ENCODE measurements at regions not wholly inside any gene's neighbourhood (a gene's known extent, or its start where the extent isn't known, plus 50 kb on each side); places are given as distances from the start of the nearest gene placed in this dataset.
"Not testable (repeated sequence)": the region's sequence is repeated elsewhere in the genome, so short reads cannot be mapped to it uniquely, and the experiment has no call there.

- Histone ChIP-seq H3K27me3 (ENCODE audit: insufficient read depth, low read length) (no peaks in the 10 kb centered on the region), H3K9me3 (ENCODE audit: control insufficient read depth in 1 of 2, low read length in 2 of 2) (no peaks in the 10 kb centered on the region), H3K4me1 (ENCODE audit: insufficient read depth, low read length) (no peaks in the 10 kb centered on the region), H3K36me3 (ENCODE audit: insufficient read depth, low read length) (no peaks in the 10 kb centered on the region), H3K4me3 (ENCODE audit: low read length in 2 of 2) (no peak overlapping the region), H3K27ac (ENCODE audit: low read depth, low read length) (no peak overlapping the region)
- CTCF ChIA-PET (ENCODE audit: partially characterized antibody): no interaction called here
- Mint-ChIP-seq H3K9me3 (peaks cover 0 to 9% (median 1%) of the 10 kb centered on the region in 8 donors), H3K27me3 (no peaks in the 10 kb centered on the region), H3K36me3 (no peaks in the 10 kb centered on the region), H3K4me3 (no peak overlapping the region), H3K4me1 (no peaks in the 10 kb centered on the region), H3K27ac (no peak overlapping the region)
- no peak for DNase-seq
- intact Hi-C loops (cut with micrococcal nuclease): no loop called here
- POLR2A ChIA-PET (ENCODE audit: partially characterized antibody): no interaction called here
Observed at GRCh38 chr1:187987236-187987776, 1158.6 kb downstream of the PLA2G4A start.

- Histone ChIP-seq H3K36me3 (ENCODE audit: insufficient read depth, low read length) (no peaks in the 10 kb centered on the region), H3K27me3 (ENCODE audit: insufficient read depth, low read length) (no peaks in the 10 kb centered on the region), H3K9me3 (ENCODE audit: control insufficient read depth in 1 of 2, low read length in 2 of 2) (no peaks in the 10 kb centered on the region), H3K4me1 (ENCODE audit: insufficient read depth, low read length) (no peaks in the 10 kb centered on the region), H3K4me3 (ENCODE audit: low read length in 2 of 2) (no peak overlapping the region), H3K27ac (ENCODE audit: low read depth, low read length) (no peak overlapping the region)
- CTCF ChIA-PET (ENCODE audit: partially characterized antibody): no interaction called here
- H3K4me3 Mint-ChIP-seq: no peak overlapping the region
- H3K27ac Mint-ChIP-seq: no peak overlapping the region
- POLR2A ChIA-PET (ENCODE audit: partially characterized antibody): no interaction called here
- peaks cover 0 to 7% (median 3%) of the 10 kb centered on the region in 8 donors for H3K9me3 Mint-ChIP-seq
- H3K4me1 Mint-ChIP-seq: no peaks in the 10 kb centered on the region
- intact Hi-C loops (cut with micrococcal nuclease): no loop called here
- DNase-seq: no peak
- H3K36me3 Mint-ChIP-seq: no peaks in the 10 kb centered on the region
- H3K27me3 Mint-ChIP-seq: no peaks in the 10 kb centered on the region
Observed at GRCh38 chr1:187991944-187992343, 1163.2 kb downstream of the PLA2G4A start.

DNA sequence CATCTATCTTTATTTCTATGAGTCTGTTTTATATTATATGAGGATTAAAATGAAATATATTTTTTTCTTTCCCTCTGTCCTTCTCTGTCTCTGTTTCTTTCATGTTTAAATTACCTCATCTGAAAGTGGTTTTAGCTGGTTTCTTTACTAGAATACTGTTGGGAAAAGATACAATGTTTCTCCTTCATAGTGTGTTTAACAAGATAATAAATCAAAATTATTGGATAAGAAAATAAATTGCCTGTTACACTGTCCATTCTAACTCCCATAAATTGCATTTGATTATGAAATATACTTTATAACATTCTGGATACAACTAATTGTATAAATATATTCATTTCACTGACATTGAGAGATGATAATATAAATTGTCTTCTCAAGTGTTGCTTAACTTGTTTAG, 1168.0 kb downstream of the PLA2G4A start:
- no peak for DNase-seq
- intact Hi-C loops (cut with micrococcal nuclease): no loop called here
- CTCF ChIA-PET (ENCODE audit: partially characterized antibody): no interaction called here

GRCh38 chr1:187999973-188000372, 1171.2 kb downstream of the PLA2G4A start:
- no peak for DNase-seq
- Histone ChIP-seq H3K9me3 (ENCODE audit: control insufficient read depth in 1 of 2, low read length in 2 of 2) (no peaks in the 10 kb centered on the region), H3K27ac (ENCODE audit: low read depth, low read length) (no peak overlapping the region), H3K4me3 (ENCODE audit: low read length in 2 of 2) (no peak overlapping the region), H3K36me3 (ENCODE audit: insufficient read depth, low read length) (no peaks in the 10 kb centered on the region), H3K4me1 (ENCODE audit: insufficient read depth, low read length) (no peaks in the 10 kb centered on the region), H3K27me3 (ENCODE audit: insufficient read depth, low read length) (no peaks in the 10 kb centered on the region)
- Mint-ChIP-seq H3K4me1 (no peaks in the 10 kb centered on the region), H3K27ac (no peak overlapping the region), H3K9me3 (peaks cover 0 to 11% (median 5%) of the 10 kb centered on the region in 8 donors), H3K36me3 (no peaks in the 10 kb centered on the region), H3K27me3 (no peaks in the 10 kb centered on the region), H3K4me3 (no peak overlapping the region)
- POLR2A ChIA-PET (ENCODE audit: partially characterized antibody): no interaction called here
- CTCF ChIA-PET (ENCODE audit: partially characterized antibody): no interaction called here
- intact Hi-C loops (cut with micrococcal nuclease): no loop called here

More for the DNA sequence above, 1168.0 kb downstream of the PLA2G4A start:
- Mint-ChIP-seq H3K4me1 (no peaks in the 10 kb centered on the region), H3K27ac (no peak overlapping the region), H3K36me3 (no peaks in the 10 kb centered on the region), H3K4me3 (no peak overlapping the region), H3K27me3 (no peaks in the 10 kb centered on the region), H3K9me3 (peaks cover 0 to 7% (median 3%) of the 10 kb centered on the region in 8 donors)
- Histone ChIP-seq H3K27ac (ENCODE audit: low read depth, low read length) (no peak overlapping the region), H3K36me3 (ENCODE audit: insufficient read depth, low read length) (no peaks in the 10 kb centered on the region), H3K27me3 (ENCODE audit: insufficient read depth, low read length) (no peaks in the 10 kb centered on the region), H3K4me3 (ENCODE audit: low read length in 2 of 2) (no peak overlapping the region), H3K9me3 (ENCODE audit: control insufficient read depth in 1 of 2, low read length in 2 of 2) (no peaks in the 10 kb centered on the region), H3K4me1 (ENCODE audit: insufficient read depth, low read length) (no peaks in the 10 kb centered on the region)
- POLR2A ChIA-PET (ENCODE audit: partially characterized antibody): no interaction called here

DNA sequence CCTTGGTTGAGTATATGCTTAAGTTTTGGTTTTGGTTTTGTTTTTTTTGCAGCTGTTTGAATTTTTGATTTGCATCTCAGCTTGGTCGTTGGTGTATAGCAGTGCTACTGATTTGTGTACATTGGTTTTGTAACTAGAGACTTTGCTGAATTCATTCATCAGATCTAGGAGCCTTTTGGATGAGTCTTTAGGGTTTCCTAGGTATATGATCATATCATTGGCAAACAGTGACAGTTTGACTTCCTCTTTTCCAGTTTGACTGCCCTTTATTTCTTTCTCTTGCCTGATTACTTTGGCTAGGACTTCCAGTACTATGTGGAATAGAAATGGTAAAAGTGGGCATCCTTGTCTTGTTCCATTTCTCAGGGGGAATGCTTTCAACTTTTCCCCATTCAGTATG, 1174.9 kb downstream of the PLA2G4A start:
- H3K4me1 ChIP-seq (ENCODE audit: insufficient read depth, low read length); H3K4me3 ChIP-seq (ENCODE audit: low read length in 2 of 2); DNase-seq; H3K36me3 Mint-ChIP-seq; H3K27me3 Mint-ChIP-seq; H3K4me1 Mint-ChIP-seq; CTCF ChIA-PET (ENCODE audit: partially characterized antibody); H3K4me3 Mint-ChIP-seq; H3K36me3 ChIP-seq (ENCODE audit: insufficient read depth, low read length); H3K9me3 ChIP-seq (ENCODE audit: control insufficient read depth in 1 of 2, low read length in 2 of 2); H3K27ac Mint-ChIP-seq; H3K27ac ChIP-seq (ENCODE audit: low read depth, low read length); H3K27me3 ChIP-seq (ENCODE audit: insufficient read depth, low read length); POLR2A ChIA-PET (ENCODE audit: partially characterized antibody); intact Hi-C loops (cut with micrococcal nuclease): not testable (repeated sequence)
- H3K9me3 Mint-ChIP-seq: peaks cover 0 to 11% (median 5%) of the 10 kb centered on the region in 8 donors

DNA sequence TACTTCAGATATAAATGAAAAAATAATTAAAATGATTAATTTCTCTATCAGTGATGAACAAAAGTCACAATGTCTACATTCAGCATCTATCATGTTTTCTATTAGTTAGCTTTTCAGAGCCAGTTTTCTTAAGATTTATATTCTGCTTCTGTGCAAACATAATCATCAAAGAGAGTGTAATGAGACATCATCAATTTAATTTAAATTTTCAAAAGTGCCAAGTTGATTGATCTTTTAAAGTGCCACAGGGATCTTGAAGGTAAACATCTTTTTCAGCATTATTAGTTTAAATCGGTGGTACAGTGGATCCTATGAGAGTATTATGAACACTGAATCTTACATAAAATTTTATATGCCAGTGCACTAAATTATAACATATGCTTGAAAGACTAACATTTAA, 1176.1 kb downstream of the PLA2G4A start:
- no peak overlapping the region for H3K4me3 ChIP-seq (ENCODE audit: low read length in 2 of 2)
- intact Hi-C loops (cut with micrococcal nuclease): no loop called here
- Mint-ChIP-seq H3K36me3 (no peaks in the 10 kb centered on the region), H3K27ac (no peak overlapping the region), H3K4me3 (no peak overlapping the region), H3K4me1 (no peaks in the 10 kb centered on the region), H3K27me3 (no peaks in the 10 kb centered on the region), H3K9me3 (peaks cover 0 to 11% (median 5%) of the 10 kb centered on the region in 8 donors)
- DNase-seq: no peak
- H3K4me1 ChIP-seq (ENCODE audit: insufficient read depth, low read length): no peaks in the 10 kb centered on the region
- H3K27ac ChIP-seq (ENCODE audit: low read depth, low read length): no peak overlapping the region
- H3K36me3 ChIP-seq (ENCODE audit: insufficient read depth, low read length): no peaks in the 10 kb centered on the region
- no peaks in the 10 kb centered on the region for H3K27me3 ChIP-seq (ENCODE audit: insufficient read depth, low read length)
- POLR2A ChIA-PET (ENCODE audit: partially characterized antibody): no interaction called here
- no peaks in the 10 kb centered on the region for H3K9me3 ChIP-seq (ENCODE audit: control insufficient read depth in 1 of 2, low read length in 2 of 2)
- CTCF ChIA-PET (ENCODE audit: partially characterized antibody): no interaction called here

GRCh38 chr1:188006354-188006753, 1177.6 kb downstream of the PLA2G4A start:
- H3K4me3 Mint-ChIP-seq: no peak overlapping the region
- H3K36me3 ChIP-seq (ENCODE audit: insufficient read depth, low read length): no peaks in the 10 kb centered on the region
- no peak overlapping the region for H3K27ac Mint-ChIP-seq
- H3K9me3 Mint-ChIP-seq: peaks cover 0 to 15% (median 5%) of the 10 kb centered on the region in 8 donors
- no peaks in the 10 kb centered on the region for H3K27me3 ChIP-seq (ENCODE audit: insufficient read depth, low read length)
- no peak overlapping the region for H3K4me3 ChIP-seq (ENCODE audit: low read length in 2 of 2)
- ChIA-PET POLR2A (ENCODE audit: partially characterized antibody) (no interaction called here), CTCF (ENCODE audit: partially characterized antibody) (no interaction called here)
- H3K4me1 Mint-ChIP-seq: no peaks in the 10 kb centered on the region
- no peak overlapping the region for H3K27ac ChIP-seq (ENCODE audit: low read depth, low read length)
- intact Hi-C loops (cut with micrococcal nuclease): no loop called here
- H3K4me1 ChIP-seq (ENCODE audit: insufficient read depth, low read length): no peaks in the 10 kb centered on the region
- H3K27me3 Mint-ChIP-seq: no peaks in the 10 kb centered on the region
- H3K9me3 ChIP-seq (ENCODE audit: control insufficient read depth in 1 of 2, low read length in 2 of 2): no peaks in the 10 kb centered on the region
- H3K36me3 Mint-ChIP-seq: no peaks in the 10 kb centered on the region
- DNase-seq: no peak

GRCh38 chr1:188013222-188013849, 1184.6 kb downstream of the PLA2G4A start:
- H3K36me3 ChIP-seq (ENCODE audit: insufficient read depth, low read length); H3K27me3 Mint-ChIP-seq; H3K4me1 ChIP-seq (ENCODE audit: insufficient read depth, low read length); H3K4me3 ChIP-seq (ENCODE audit: low read length in 2 of 2); H3K27ac ChIP-seq (ENCODE audit: low read depth, low read length); H3K27me3 ChIP-seq (ENCODE audit: insufficient read depth, low read length); H3K27ac Mint-ChIP-seq; H3K4me1 Mint-ChIP-seq; H3K9me3 ChIP-seq (ENCODE audit: control insufficient read depth in 1 of 2, low read length in 2 of 2); H3K4me3 Mint-ChIP-seq; intact Hi-C loops (cut with micrococcal nuclease); POLR2A ChIA-PET (ENCODE audit: partially characterized antibody); H3K36me3 Mint-ChIP-seq; CTCF ChIA-PET (ENCODE audit: partially characterized antibody): not testable (repeated sequence)
- DNase-seq: peak in 1 of 5 donors; percentile 27
- peaks cover 0 to 15% (median 6%) of the 10 kb centered on the region in 8 donors for H3K9me3 Mint-ChIP-seq
